GM18499 (cell line): ENCODE measurements at regions not wholly inside any gene's neighbourhood (a gene's known extent, or its start where the extent isn't known, plus 50 kb on each side); places are given as distances from the start of the nearest gene placed in this dataset.

Experiments used
- ATAC-seq: cut with Tn5 transposase; IDR thresholded peaks from one replicate; pipeline ENCODE4 v1.9.1; 2021; ENCODE audit warnings: moderate number of reproducible peaks; ENCODE audit not compliant: insufficient read depth, unreplicated experiment

- ATAC-seq, result no peak
Observed at GRCh38 chr17:77449908-77450741, 309.4 kb downstream of the SEC14L1 start.

GRCh38 chr17:77450742-77451244 lies 310.0 kb downstream of the SEC14L1 start:
- no peak for ATAC-seq

GRCh38 chr17:77451245-77451893 lies 310.6 kb downstream of the SEC14L1 start:
- no peak for ATAC-seq

- no peak for ATAC-seq
Observed at GRCh38 chr17:77451894-77452852, 311.4 kb downstream of the SEC14L1 start.

- no peak for ATAC-seq
Observed at GRCh38 chr17:77453613-77454241, 313.0 kb downstream of the SEC14L1 start.

GRCh38 chr17:77454242-77455095 lies 313.7 kb downstream of the SEC14L1 start:
- ATAC-seq, result no peak

- no peak for ATAC-seq
Observed at GRCh38 chr17:77455111-77455890, 314.5 kb downstream of the SEC14L1 start.

- ATAC-seq, result no peak
Observed at GRCh38 chr17:77455891-77456260, 315.1 kb downstream of the SEC14L1 start.

GRCh38 chr17:77456271-77456950 lies 315.6 kb downstream of the SEC14L1 start:
- no peak for ATAC-seq

GRCh38 chr17:77456951-77457548 lies 316.3 kb downstream of the SEC14L1 start:
- ATAC-seq, result no peak

GRCh38 chr17:77457572-77458201 lies 316.9 kb downstream of the SEC14L1 start:
- ATAC-seq, result no peak

- ATAC-seq, result no peak
Observed at GRCh38 chr17:77458202-77459017, 317.6 kb downstream of the SEC14L1 start.

GRCh38 chr17:77459018-77459755 lies 318.4 kb downstream of the SEC14L1 start:
- ATAC-seq, result no peak

GRCh38 chr17:77460514-77461046 lies 319.8 kb downstream of the SEC14L1 start:
- no peak for ATAC-seq
